Vagina (tissue), 2 donors: ENCODE measurements at regions not wholly inside any gene's neighbourhood (a gene's known extent, or its start where the extent isn't known, plus 50 kb on each side); places are given as distances from the start of the nearest gene placed in this dataset.
"Not testable (repeated sequence)": the region's sequence is repeated elsewhere in the genome, so short reads cannot be mapped to it uniquely, and the experiment has no call there.

Experiments used
- CTCF ChIP-seq, 3 experiments: fragments of 450-650 bp in 2 of 3; fragments of 200-600 bp in 1 of 3; sonication (generic) in 1 of 3; IDR thresholded peaks; one replicate each; pipeline ENCODE4 v1.5.1; 2017 to 2019; ENCODE audit warnings: antibody characterized with exemption in 3 of 3, mild to moderate bottlenecking in 2 of 3, moderate library complexity in 2 of 3
- POLR2A ChIP-seq, 2 donors: fragments of 450-650 bp; IDR thresholded peaks; one replicate each; pipeline ENCODE4 v1.6.1; 2017; ENCODE audit warnings: antibody characterized with exemption in 2 of 2, mild to moderate bottlenecking in 2 of 2, moderate library complexity in 2 of 2
- POLR2AphosphoS5 ChIP-seq, 2 donors: sonication (generic); formaldehyde crosslinking; IDR thresholded peaks; one replicate each; pipeline ENCODE4 v1.9.0; 2017; ENCODE audit warnings: antibody characterized with exemption in 2 of 2, mild to moderate bottlenecking in 2 of 2, low read depth in 1 of 2; ENCODE audit not compliant: insufficient read depth in 1 of 2

GRCh38 chr4:75253094-75253493 lies 261.1 kb downstream of the RCHY1 start:
- not testable (repeated sequence) for TF ChIP-seq CTCF (IDR thresholded peaks at IDR 0.05); POLR2AphosphoS5 (IDR thresholded peaks at IDR 0.05; ENCODE audit: insufficient read depth in 1 of 2, low read depth in 1 of 2); POLR2A (IDR thresholded peaks at IDR 0.05)
